ENCODE measurements at regions not wholly inside any gene's neighbourhood (a gene's known extent, or its start where the extent isn't known, plus 50 kb on each side); places are given as distances from the start of the nearest gene placed in this dataset.
A peak's percentile ranks its signal among the peaks of the same experiment; 100 is the strongest.

GRCh38 chr16:26961459-26961858 lies 105.3 kb upstream of the C16orf82 start:
- H3K4me3 ChIP-seq (ENCODE audit: low read depth, low read length), result no peak overlapping the region
- TF ChIP-seq CTCF (IDR thresholded peaks at IDR 0.05; ENCODE audit: low read depth, low read length, missing control alignments), result no peak
- DNase-seq (ENCODE audit: low read depth), result no peak

GRCh38 chr16:26963109-26963508 lies 103.6 kb upstream of the C16orf82 start:
- no peak for DNase-seq (ENCODE audit: low read depth)
- peak; percentile 47 for TF ChIP-seq CTCF (IDR thresholded peaks at IDR 0.05; ENCODE audit: low read depth, low read length, missing control alignments)
- H3K4me3 ChIP-seq (ENCODE audit: low read depth, low read length), result no peak overlapping the region

GRCh38 chr16:26969589-26970231 lies 97.0 kb upstream of the C16orf82 start:
- no peak for TF ChIP-seq CTCF (IDR thresholded peaks at IDR 0.05; ENCODE audit: low read depth, low read length, missing control alignments)
- DNase-seq (ENCODE audit: low read depth), result no peak
- H3K4me3 ChIP-seq (ENCODE audit: low read depth, low read length), result no peak overlapping the region

- DNase-seq (ENCODE audit: low read depth), result no peak
- H3K4me3 ChIP-seq (ENCODE audit: low read depth, low read length), result no peak overlapping the region
- TF ChIP-seq CTCF (IDR thresholded peaks at IDR 0.05; ENCODE audit: low read depth, low read length, missing control alignments), result no peak
Observed at GRCh38 chr16:26970292-26970691, 96.4 kb upstream of the C16orf82 start.

GRCh38 chr16:26976873-26977272 lies 89.9 kb upstream of the C16orf82 start:
- H3K4me3 ChIP-seq (ENCODE audit: low read depth, low read length), result no peak overlapping the region
- no peak for TF ChIP-seq CTCF (IDR thresholded peaks at IDR 0.05; ENCODE audit: low read depth, low read length, missing control alignments)
- no peak for DNase-seq (ENCODE audit: low read depth)

- no peak for TF ChIP-seq CTCF (IDR thresholded peaks at IDR 0.05; ENCODE audit: low read depth, low read length, missing control alignments)
- H3K4me3 ChIP-seq (ENCODE audit: low read depth, low read length), result no peak overlapping the region
Observed at GRCh38 chr16:26981266-26981938, 85.3 kb upstream of the C16orf82 start.

GRCh38 chr16:26982422-26982821 lies 84.3 kb upstream of the C16orf82 start:
- no peak for TF ChIP-seq CTCF (IDR thresholded peaks at IDR 0.05; ENCODE audit: low read depth, low read length, missing control alignments)
- no peak overlapping the region for H3K4me3 ChIP-seq (ENCODE audit: low read depth, low read length)
- DNase-seq (ENCODE audit: low read depth), result no peak

More at GRCh38 chr16:26981266-26981938, 85.3 kb upstream of the C16orf82 start:
- DNase-seq (ENCODE audit: low read depth), result no peak

Data from GM12864 (cell line).